ENCODE measurements at regions not wholly inside any gene's neighbourhood (a gene's known extent, or its start where the extent isn't known, plus 50 kb on each side); places are given as distances from the start of the nearest gene placed in this dataset.

GRCh38 chr11:69578167-69578566, 62.8 kb upstream of the CCND1 start:
- Mint-ChIP-seq H3K9me3 (no peaks in the 10 kb centered on the region), H3K27ac (no peak overlapping the region), H3K4me1 (ENCODE audit: unreplicated experiment) (no peaks in the 10 kb centered on the region), H3K36me3 (no peaks in the 10 kb centered on the region), H3K27me3 (peaks cover 6% of the 10 kb centered on the region), H3K4me3 (no peak overlapping the region)
- DNase-seq (ENCODE audit: extremely low spot score, unreplicated experiment), result no peak
- TF ChIP-seq CTCF (conservative IDR thresholded peaks at IDR 0.05), result no peak

- H3K9me3 Mint-ChIP-seq, result no peaks in the 10 kb centered on the region
- H3K36me3 Mint-ChIP-seq, result no peaks in the 10 kb centered on the region
- no peaks in the 10 kb centered on the region for H3K4me1 Mint-ChIP-seq (ENCODE audit: unreplicated experiment)
- H3K27ac Mint-ChIP-seq, result no peak overlapping the region
- peaks cover 1% of the 10 kb centered on the region for H3K27me3 Mint-ChIP-seq
- TF ChIP-seq CTCF (conservative IDR thresholded peaks at IDR 0.05), result no peak
- H3K4me3 Mint-ChIP-seq, result no peak overlapping the region
- DNase-seq (ENCODE audit: extremely low spot score, unreplicated experiment), result no peak
Observed at GRCh38 chr11:69580529-69580928, 60.4 kb upstream of the CCND1 start.

GRCh38 chr11:69582756-69583467, 58.0 kb upstream of the CCND1 start:
- no peak for DNase-seq (ENCODE audit: extremely low spot score, unreplicated experiment)
- Mint-ChIP-seq H3K9me3 (no peaks in the 10 kb centered on the region), H3K4me3 (no peak overlapping the region), H3K27ac (no peak overlapping the region), H3K4me1 (ENCODE audit: unreplicated experiment) (no peaks in the 10 kb centered on the region), H3K27me3 (no peaks in the 10 kb centered on the region), H3K36me3 (no peaks in the 10 kb centered on the region)
- TF ChIP-seq CTCF (conservative IDR thresholded peaks at IDR 0.05), result no peak

- no peak for DNase-seq (ENCODE audit: extremely low spot score, unreplicated experiment)
- no peaks in the 10 kb centered on the region for H3K36me3 Mint-ChIP-seq
- no peak overlapping the region for H3K27ac Mint-ChIP-seq
- no peak for TF ChIP-seq CTCF (conservative IDR thresholded peaks at IDR 0.05)
- no peaks in the 10 kb centered on the region for H3K27me3 Mint-ChIP-seq
- no peaks in the 10 kb centered on the region for H3K4me1 Mint-ChIP-seq (ENCODE audit: unreplicated experiment)
- H3K4me3 Mint-ChIP-seq, result no peak overlapping the region
- no peaks in the 10 kb centered on the region for H3K9me3 Mint-ChIP-seq
Observed at GRCh38 chr11:69584160-69584559, 56.8 kb upstream of the CCND1 start.

GRCh38 chr11:69585385-69585784, 55.6 kb upstream of the CCND1 start:
- TF ChIP-seq CTCF (conservative IDR thresholded peaks at IDR 0.05), result no peak
- H3K27me3 Mint-ChIP-seq, result no peaks in the 10 kb centered on the region
- DNase-seq (ENCODE audit: extremely low spot score, unreplicated experiment), result no peak
- no peak overlapping the region for H3K4me3 Mint-ChIP-seq
- no peaks in the 10 kb centered on the region for H3K4me1 Mint-ChIP-seq (ENCODE audit: unreplicated experiment)
- H3K9me3 Mint-ChIP-seq, result no peaks in the 10 kb centered on the region
- no peaks in the 10 kb centered on the region for H3K36me3 Mint-ChIP-seq
- no peak overlapping the region for H3K27ac Mint-ChIP-seq
